ENCODE measurements at regions not wholly inside any gene's neighbourhood (a gene's known extent, or its start where the extent isn't known, plus 50 kb on each side); places are given as distances from the start of the nearest gene placed in this dataset.

DNA sequence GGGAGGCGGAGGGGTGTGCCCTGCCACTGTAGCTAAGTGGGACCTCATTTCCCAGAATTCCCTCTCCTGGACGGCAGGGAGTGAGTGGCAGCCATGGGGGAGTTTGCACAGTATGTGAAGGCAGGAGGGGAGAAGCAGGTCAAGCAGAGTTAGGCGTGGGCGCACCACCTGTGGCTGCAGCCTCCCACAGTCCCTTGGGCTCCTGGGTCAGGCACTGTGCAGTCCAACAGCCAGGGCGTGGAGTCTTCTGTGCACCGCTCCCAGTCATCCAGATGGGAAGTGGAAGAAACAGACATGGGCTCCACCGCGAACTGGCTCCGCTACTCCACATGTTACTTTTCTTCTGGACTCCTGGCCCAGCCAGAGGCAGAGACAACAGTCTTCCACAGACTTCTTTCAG, 85.4 kb upstream of the TIAM1 start (continued):
- TF ChIP-seq SRF (IDR thresholded peaks at IDR 0.05; ENCODE audit: low read depth in 2 of 2, low read length in 2 of 2) = no peak

DNA sequence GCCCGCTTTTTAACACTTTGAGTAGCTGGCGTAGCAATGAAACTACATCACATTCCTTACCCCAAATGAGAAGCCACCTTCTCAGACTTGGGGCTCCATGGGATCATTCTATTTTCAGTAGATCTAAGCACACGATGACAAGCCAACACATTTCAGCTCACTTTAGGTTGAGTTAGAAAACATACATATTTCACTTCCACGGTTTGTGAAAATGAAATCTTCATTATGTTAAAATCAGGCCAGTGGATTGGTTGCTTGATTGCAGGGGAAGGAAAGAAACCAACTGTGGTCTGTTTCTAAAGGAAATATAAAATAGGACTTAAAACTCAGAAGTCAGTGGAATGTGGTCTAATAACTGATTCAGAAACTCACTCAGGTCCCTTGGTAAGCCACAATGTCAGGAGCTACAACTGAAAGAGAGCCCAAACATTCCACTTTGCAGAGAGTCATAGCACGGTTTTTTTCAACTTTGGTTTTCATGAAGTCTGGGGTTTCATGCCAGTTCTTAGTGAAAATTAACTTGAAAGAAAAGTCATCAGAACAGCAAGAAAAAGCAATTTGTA, 82.3 kb upstream of the TIAM1 start:
- WGBS (ENCODE audit: insufficient coverage, insufficient replicate concordance, low lambda C conversion rate, missing lambda C conversion rate) = 10% methylated on average over 5 of the region's 5 CpGs
- Histone ChIP-seq H3K27me3 (replicated peaks in 1 of 2; ENCODE audit: control insufficient read depth in 2 of 2, insufficient read depth in 2 of 2, low read length in 1 of 2) (no peaks in the 10 kb centered on the region), H4K20me1 (ENCODE audit: control insufficient read depth, insufficient read depth) (no peaks in the 10 kb centered on the region), H3K4me1 (ENCODE audit: control insufficient read depth, insufficient read depth, low read length) (no peaks in the 10 kb centered on the region), H3K9me3 (replicated peaks; ENCODE audit: control insufficient read depth, insufficient read depth, low read length) (no peaks in the 10 kb centered on the region), H3K9ac (ENCODE audit: control insufficient read depth, insufficient read depth, low read length) (no peak overlapping the region), H3K4me3 (no peak overlapping the region), H3K4me2 (ENCODE audit: control insufficient read depth, insufficient read depth) (no peak overlapping the region), H3K36me3 (ENCODE audit: control insufficient read depth in 2 of 2, insufficient read depth in 2 of 2, low read length in 1 of 2) (no peaks in the 10 kb centered on the region), H2AFZ (ENCODE audit: control insufficient read depth, low read depth, low read length) (no peak overlapping the region), H3K79me2 (ENCODE audit: control insufficient read depth, insufficient read depth, low read length) (no peaks in the 10 kb centered on the region), H3K27ac (ENCODE audit: control insufficient read depth, insufficient read depth) (no peak overlapping the region)
- ATAC-seq (peak; percentile 77), DNase-seq (ENCODE audit: low read depth, low spot score) (peak; percentile 23), FAIRE-seq (no peak)
- ChIA-PET SMC1A (ENCODE audit: uncharacterized antibody, unreplicated experiment) (interaction anchor here (0.5 to 0.9 kb wide), 2 partner anchors 101 to 224 kb away, joined by 3 read pairs; no protein-coding TSS in a partner anchor), RAD21 (ENCODE audit: unreplicated experiment) (interaction anchor here (1.0 kb wide), 1 partner anchor 99 kb away, joined by 3 read pairs; no protein-coding TSS in a partner anchor), POLR2A (interaction anchor here (0.6 kb wide), 1 partner anchor 260 kb away, joined by 4 read pairs; no protein-coding TSS in a partner anchor), CTCF (interaction anchor here (1.2 kb wide), 1 partner anchor 8 kb away, joined by 3 read pairs; no protein-coding TSS in a partner anchor)
- intact Hi-C loops (cut with micrococcal nuclease; ENCODE audit: unreplicated experiment) (no loop called here), in situ Hi-C loops (cut with MboI) (no loop called here)
- no TSS peak for BruUV-seq (replicated peaks)
- TF ChIP-seq, protein P1, sequence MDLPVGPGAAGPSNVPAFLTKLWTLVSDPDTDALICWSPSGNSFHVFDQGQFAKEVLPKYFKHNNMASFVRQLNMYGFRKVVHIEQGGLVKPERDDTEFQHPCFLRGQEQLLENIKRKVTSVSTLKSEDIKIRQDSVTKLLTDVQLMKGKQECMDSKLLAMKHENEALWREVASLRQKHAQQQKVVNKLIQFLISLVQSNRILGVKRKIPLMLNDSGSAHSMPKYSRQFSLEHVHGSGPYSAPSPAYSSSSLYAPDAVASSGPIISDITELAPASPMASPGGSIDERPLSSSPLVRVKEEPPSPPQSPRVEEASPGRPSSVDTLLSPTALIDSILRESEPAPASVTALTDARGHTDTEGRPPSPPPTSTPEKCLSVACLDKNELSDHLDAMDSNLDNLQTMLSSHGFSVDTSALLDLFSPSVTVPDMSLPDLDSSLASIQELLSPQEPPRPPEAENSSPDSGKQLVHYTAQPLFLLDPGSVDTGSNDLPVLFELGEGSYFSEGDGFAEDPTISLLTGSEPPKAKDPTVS (IDR thresholded peaks at IDR 0.05; ENCODE audit: low read depth, low read length) = no peak
- peak; percentile 40; the same call in 1 of the 2 replicates for TF ChIP-seq ZNF384 (IDR thresholded peaks at IDR 0.05; ENCODE audit: borderline replicate concordance, low read depth, low read length)
- TF ChIP-seq, protein P2, sequence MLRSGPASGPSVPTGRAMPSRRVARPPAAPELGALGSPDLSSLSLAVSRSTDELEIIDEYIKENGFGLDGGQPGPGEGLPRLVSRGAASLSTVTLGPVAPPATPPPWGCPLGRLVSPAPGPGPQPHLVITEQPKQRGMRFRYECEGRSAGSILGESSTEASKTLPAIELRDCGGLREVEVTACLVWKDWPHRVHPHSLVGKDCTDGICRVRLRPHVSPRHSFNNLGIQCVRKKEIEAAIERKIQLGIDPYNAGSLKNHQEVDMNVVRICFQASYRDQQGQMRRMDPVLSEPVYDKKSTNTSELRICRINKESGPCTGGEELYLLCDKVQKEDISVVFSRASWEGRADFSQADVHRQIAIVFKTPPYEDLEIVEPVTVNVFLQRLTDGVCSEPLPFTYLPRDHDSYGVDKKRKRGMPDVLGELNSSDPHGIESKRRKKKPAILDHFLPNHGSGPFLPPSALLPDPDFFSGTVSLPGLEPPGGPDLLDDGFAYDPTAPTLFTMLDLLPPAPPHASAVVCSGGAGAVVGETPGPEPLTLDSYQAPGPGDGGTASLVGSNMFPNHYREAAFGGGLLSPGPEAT (IDR thresholded peaks at IDR 0.05; ENCODE audit: low read depth) = 0 out of 2 replicates have a peak, but pooled peaks have one; percentile 16
- TF ChIP-seq RBBP5 (conservative IDR thresholded peaks at IDR 0.05) = no peak
- TF ChIP-seq IKZF2 (IDR thresholded peaks at IDR 0.05) = peak; percentile 34 to 60; a peak in 3 of 4 replicates
- TF ChIP-seq, protein P3, sequence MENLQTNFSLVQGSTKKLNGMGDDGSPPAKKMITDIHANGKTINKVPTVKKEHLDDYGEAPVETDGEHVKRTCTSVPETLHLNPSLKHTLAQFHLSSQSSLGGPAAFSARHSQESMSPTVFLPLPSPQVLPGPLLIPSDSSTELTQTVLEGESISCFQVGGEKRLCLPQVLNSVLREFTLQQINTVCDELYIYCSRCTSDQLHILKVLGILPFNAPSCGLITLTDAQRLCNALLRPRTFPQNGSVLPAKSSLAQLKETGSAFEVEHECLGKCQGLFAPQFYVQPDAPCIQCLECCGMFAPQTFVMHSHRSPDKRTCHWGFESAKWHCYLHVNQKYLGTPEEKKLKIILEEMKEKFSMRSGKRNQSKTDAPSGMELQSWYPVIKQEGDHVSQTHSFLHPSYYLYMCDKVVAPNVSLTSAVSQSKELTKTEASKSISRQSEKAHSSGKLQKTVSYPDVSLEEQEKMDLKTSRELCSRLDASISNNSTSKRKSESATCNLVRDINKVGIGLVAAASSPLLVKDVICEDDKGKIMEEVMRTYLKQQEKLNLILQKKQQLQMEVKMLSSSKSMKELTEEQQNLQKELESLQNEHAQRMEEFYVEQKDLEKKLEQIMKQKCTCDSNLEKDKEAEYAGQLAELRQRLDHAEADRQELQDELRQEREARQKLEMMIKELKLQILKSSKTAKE (IDR thresholded peaks at IDR 0.05; ENCODE audit: low read depth, poor library complexity, severe bottlenecking) = peak; percentile 42
- TF ChIP-seq CBX3 (IDR thresholded peaks at IDR 0.05; ENCODE audit: borderline replicate concordance, low read depth) = no peak
